ENCODE measurements at regions not wholly inside any gene's neighbourhood (a gene's known extent, or its start where the extent isn't known, plus 50 kb on each side); places are given as distances from the start of the nearest gene placed in this dataset.
A peak's percentile ranks its signal among the peaks of the same experiment; 100 is the strongest.

DNA sequence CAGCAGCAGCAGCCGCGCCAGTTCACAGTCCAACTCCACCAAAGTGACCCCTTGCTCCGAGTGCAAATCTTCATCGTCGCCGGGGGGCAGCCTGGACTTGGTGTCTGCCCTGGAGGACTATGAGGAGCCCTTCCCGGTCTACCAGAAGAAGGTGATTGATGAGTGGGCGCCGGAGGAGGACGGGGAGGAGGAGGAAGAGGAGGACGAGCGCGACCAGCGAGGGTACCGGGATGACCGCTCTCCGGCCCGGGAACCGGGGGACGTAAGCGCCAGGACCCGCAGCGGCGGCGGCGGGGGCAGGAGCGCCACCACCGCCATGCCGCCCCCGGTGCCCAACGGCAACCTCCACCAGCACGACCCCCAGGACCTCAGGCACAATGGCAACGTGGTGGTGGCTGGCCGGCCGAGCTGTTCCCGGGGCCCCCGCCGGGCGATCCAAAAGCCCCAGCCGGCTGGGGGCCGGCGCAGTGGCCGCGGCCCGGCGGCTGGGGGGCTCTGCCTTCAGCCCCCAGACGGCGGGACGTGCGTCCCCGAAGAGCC is 224.1 kb upstream of the IL12A start:
- Mint-ChIP-seq H3K27me3 (peaks cover 40 to 47% of the 10 kb centered on the region in 2 donors), H3K9me3 (no peaks in the 10 kb centered on the region), H3K36me3 (no peaks in the 10 kb centered on the region), H3K4me3 (peak overlapping the region in 5 of 8 donors; percentile 38 to 72 (median 55)), H3K4me1 (peaks cover 7 to 22% (median 15%) of the 10 kb centered on the region in 4 donors), H3K27ac (no peak overlapping the region)
- Histone ChIP-seq H3K4me3 (ENCODE audit: low read length in 2 of 2) (no peak overlapping the region), H3K4me1 (ENCODE audit: insufficient read depth, low read length) (no peaks in the 10 kb centered on the region), H3K27me3 (ENCODE audit: insufficient read depth, low read length) (peaks cover 13% of the 10 kb centered on the region), H3K9me3 (ENCODE audit: control insufficient read depth in 1 of 2, low read length in 2 of 2) (no peaks in the 10 kb centered on the region), H3K27ac (ENCODE audit: low read depth, low read length) (no peak overlapping the region), H3K36me3 (ENCODE audit: insufficient read depth, low read length) (no peaks in the 10 kb centered on the region)
- POLR2A ChIA-PET (ENCODE audit: partially characterized antibody): no interaction called here
- CTCF ChIA-PET (ENCODE audit: partially characterized antibody): no interaction called here
- intact Hi-C loops (cut with micrococcal nuclease): no loop called here
- DNase-seq: no peak

DNA sequence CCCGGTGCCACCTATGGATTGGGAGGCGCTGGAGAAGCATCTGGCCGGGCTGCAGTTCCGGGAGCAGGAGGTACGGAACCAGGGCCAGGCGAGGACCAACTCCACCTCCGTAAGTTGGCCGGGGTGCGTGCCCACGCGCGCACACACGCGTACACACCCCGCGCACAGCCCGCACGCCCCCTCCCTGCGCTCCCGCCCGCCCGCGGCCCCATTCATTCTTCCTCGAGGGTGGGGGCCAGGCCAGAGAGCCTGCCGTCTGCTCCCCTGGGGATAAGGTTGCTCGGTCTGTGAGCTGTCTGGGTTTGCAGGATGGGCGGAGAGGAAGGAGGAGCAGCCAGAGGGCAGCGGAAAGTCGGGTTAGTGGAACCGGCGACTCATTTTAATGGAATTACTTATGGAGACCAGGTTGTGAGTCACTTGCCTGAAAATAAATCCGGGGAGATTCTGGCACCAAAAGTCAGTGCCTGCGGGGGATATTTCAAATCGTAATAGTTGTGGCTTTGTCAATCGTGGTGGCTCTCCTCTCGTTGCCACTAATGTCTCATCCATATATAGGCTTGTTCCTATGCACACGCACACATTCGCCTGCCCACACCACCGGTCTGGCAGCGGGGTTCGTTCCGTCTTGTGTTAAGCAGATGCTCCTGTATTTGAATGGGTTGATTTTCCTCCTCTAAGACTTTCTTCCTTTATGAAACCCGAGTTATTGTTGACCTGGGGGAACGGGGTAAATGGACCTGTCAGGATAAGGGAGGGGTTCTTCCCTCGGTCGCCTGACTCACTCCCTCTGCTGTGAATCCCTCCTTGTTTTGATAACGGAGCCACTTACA is 223.4 kb upstream of the IL12A start:
- Mint-ChIP-seq H3K4me1 (peaks cover 7 to 22% (median 15%) of the 10 kb centered on the region in 4 donors), H3K27ac (no peak overlapping the region), H3K36me3 (no peaks in the 10 kb centered on the region), H3K4me3 (peak overlapping the region; percentile 36 to 78 (median 64)), H3K9me3 (no peaks in the 10 kb centered on the region), H3K27me3 (peaks cover 42 to 47% of the 10 kb centered on the region in 2 donors)
- H3K4me3 ChIP-seq (ENCODE audit: low read length in 2 of 2): no peak overlapping the region
- ChIA-PET POLR2A (ENCODE audit: partially characterized antibody) (no interaction called here), CTCF (ENCODE audit: partially characterized antibody) (no interaction called here)
- DNase-seq: no peak
- intact Hi-C loops (cut with micrococcal nuclease): no loop called here
- H3K4me1 ChIP-seq (ENCODE audit: insufficient read depth, low read length): no peaks in the 10 kb centered on the region
- H3K9me3 ChIP-seq (ENCODE audit: control insufficient read depth in 1 of 2, low read length in 2 of 2): no peaks in the 10 kb centered on the region
- H3K36me3 ChIP-seq (ENCODE audit: insufficient read depth, low read length): no peaks in the 10 kb centered on the region
- peaks cover 13% of the 10 kb centered on the region for H3K27me3 ChIP-seq (ENCODE audit: insufficient read depth, low read length)
- H3K27ac ChIP-seq (ENCODE audit: low read depth, low read length): no peak overlapping the region

DNA sequence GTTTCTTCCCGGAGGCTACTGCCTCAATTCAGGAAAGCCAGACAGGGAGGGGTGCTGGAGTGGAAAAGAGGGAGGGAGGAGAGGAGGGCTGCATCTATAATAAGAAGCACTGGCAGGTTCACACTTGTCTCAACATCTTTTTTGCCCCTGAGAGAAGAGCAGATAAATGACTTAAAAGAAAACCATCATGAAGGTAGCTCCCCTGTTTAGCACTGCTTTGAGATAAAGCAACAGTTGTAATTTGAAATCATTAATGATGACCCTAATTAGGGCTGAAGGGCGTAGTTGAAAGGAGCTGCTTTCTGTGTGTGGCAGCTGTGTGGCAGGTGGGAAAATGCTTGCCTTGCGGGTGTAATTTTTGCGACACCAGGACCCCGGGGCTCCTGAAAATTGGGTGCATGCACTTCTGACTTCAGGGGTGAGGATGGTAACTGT is 222.8 kb upstream of the IL12A start:
- no peaks in the 10 kb centered on the region for H3K4me1 ChIP-seq (ENCODE audit: insufficient read depth, low read length)
- Mint-ChIP-seq H3K4me3 (peak overlapping the region in 2 of 8 donors; percentile 76 to 78), H3K9me3 (no peaks in the 10 kb centered on the region), H3K36me3 (no peaks in the 10 kb centered on the region), H3K27me3 (peaks cover 39 to 45% of the 10 kb centered on the region in 2 donors), H3K4me1 (peaks cover 7 to 22% (median 15%) of the 10 kb centered on the region in 4 donors), H3K27ac (no peak overlapping the region)
- CTCF ChIA-PET (ENCODE audit: partially characterized antibody): no interaction called here
- DNase-seq: no peak
- no peaks in the 10 kb centered on the region for H3K36me3 ChIP-seq (ENCODE audit: insufficient read depth, low read length)
- no peaks in the 10 kb centered on the region for H3K9me3 ChIP-seq (ENCODE audit: control insufficient read depth in 1 of 2, low read length in 2 of 2)
- H3K27me3 ChIP-seq (ENCODE audit: insufficient read depth, low read length): peaks cover 13% of the 10 kb centered on the region
- intact Hi-C loops (cut with micrococcal nuclease): no loop called here
- H3K4me3 ChIP-seq (ENCODE audit: low read length in 2 of 2): no peak overlapping the region
- POLR2A ChIA-PET (ENCODE audit: partially characterized antibody): no interaction called here
- H3K27ac ChIP-seq (ENCODE audit: low read depth, low read length): no peak overlapping the region

DNA sequence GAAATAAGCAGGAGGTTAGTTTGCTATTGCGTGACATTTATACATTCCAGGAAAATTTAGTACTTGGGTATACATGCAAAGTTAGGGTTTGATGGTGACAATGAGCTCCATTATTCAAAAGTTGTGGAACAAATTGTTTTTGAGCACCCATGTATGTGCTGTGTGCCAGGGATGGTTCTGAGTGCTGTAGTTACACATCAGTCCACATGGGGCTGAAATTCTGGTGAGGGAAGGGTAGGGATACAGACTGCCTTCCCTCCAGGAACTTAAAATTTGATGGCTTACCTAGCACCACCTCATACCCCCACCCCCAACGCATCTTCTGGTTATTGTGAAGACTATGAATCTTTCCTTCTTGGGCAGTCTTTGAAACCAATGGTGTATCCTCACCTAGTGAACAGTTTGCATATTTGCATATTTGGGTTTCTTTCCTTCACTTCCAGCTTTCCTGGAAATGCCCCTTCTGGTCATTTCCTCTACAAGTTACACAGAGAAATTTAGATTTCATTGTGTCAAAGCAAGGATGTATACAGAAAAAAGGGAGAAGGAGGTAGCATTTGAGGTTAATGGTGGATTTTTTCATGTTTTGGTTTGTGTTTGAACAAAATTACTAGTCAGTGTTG is 222.0 kb upstream of the IL12A start:
- no peak overlapping the region for H3K27ac Mint-ChIP-seq
- POLR2A ChIA-PET (ENCODE audit: partially characterized antibody): no interaction called here
- H3K9me3 Mint-ChIP-seq: no peaks in the 10 kb centered on the region
- no peaks in the 10 kb centered on the region for H3K36me3 ChIP-seq (ENCODE audit: insufficient read depth, low read length)
- H3K9me3 ChIP-seq (ENCODE audit: control insufficient read depth in 1 of 2, low read length in 2 of 2): no peaks in the 10 kb centered on the region
- no peak overlapping the region for H3K4me3 Mint-ChIP-seq
- no peak for DNase-seq
- H3K27me3 ChIP-seq (ENCODE audit: insufficient read depth, low read length): peaks cover 13% of the 10 kb centered on the region
- H3K27ac ChIP-seq (ENCODE audit: low read depth, low read length): no peak overlapping the region
- H3K4me1 ChIP-seq (ENCODE audit: insufficient read depth, low read length): no peaks in the 10 kb centered on the region
- CTCF ChIA-PET (ENCODE audit: partially characterized antibody): no interaction called here
- H3K27me3 Mint-ChIP-seq: peaks cover 34 to 40% of the 10 kb centered on the region in 2 donors
- intact Hi-C loops (cut with micrococcal nuclease): no loop called here
- no peaks in the 10 kb centered on the region for H3K36me3 Mint-ChIP-seq
- no peak overlapping the region for H3K4me3 ChIP-seq (ENCODE audit: low read length in 2 of 2)
- H3K4me1 Mint-ChIP-seq: peaks cover 7 to 22% (median 15%) of the 10 kb centered on the region in 4 donors

DNA sequence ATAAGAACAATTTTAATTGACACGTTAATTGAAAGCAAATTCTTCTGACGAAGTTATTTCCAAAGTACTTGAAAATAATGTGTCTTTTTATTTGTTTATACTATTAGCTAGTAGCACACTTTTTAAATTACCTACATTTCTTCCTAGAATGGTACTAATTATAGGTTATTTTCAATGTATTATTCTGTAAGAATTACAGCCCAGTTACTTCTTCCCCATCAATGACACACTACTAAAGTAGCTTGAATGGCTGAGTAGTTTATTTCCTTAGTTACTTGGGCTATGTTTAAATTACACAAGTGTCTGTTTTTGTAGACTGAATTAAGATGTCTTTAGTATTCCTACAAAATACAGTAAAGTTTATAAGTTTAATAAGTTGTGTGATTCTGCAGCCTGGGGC is 217.6 kb upstream of the IL12A start:
- H3K36me3 ChIP-seq (ENCODE audit: insufficient read depth, low read length): no peaks in the 10 kb centered on the region
- no peak for DNase-seq
- peaks cover 0 to 2% (median 0%) of the 10 kb centered on the region in 8 donors for H3K9me3 Mint-ChIP-seq
- POLR2A ChIA-PET (ENCODE audit: partially characterized antibody): no interaction called here
- CTCF ChIA-PET (ENCODE audit: partially characterized antibody): no interaction called here
- no peak overlapping the region for H3K27ac Mint-ChIP-seq
- H3K27ac ChIP-seq (ENCODE audit: low read depth, low read length): no peak overlapping the region
- H3K27me3 ChIP-seq (ENCODE audit: insufficient read depth, low read length): peaks cover 6% of the 10 kb centered on the region
- no peaks in the 10 kb centered on the region for H3K4me1 ChIP-seq (ENCODE audit: insufficient read depth, low read length)
- peaks cover 0 to 4% (median under 1%) of the 10 kb centered on the region in 4 donors for H3K4me1 Mint-ChIP-seq
- H3K4me3 ChIP-seq (ENCODE audit: low read length in 2 of 2): no peak overlapping the region
- H3K27me3 Mint-ChIP-seq: peaks cover 13 to 20% of the 10 kb centered on the region in 2 donors
- H3K36me3 Mint-ChIP-seq: no peaks in the 10 kb centered on the region
- no peak overlapping the region for H3K4me3 Mint-ChIP-seq
- intact Hi-C loops (cut with micrococcal nuclease): no loop called here
- H3K9me3 ChIP-seq (ENCODE audit: control insufficient read depth in 1 of 2, low read length in 2 of 2): no peaks in the 10 kb centered on the region

DNA sequence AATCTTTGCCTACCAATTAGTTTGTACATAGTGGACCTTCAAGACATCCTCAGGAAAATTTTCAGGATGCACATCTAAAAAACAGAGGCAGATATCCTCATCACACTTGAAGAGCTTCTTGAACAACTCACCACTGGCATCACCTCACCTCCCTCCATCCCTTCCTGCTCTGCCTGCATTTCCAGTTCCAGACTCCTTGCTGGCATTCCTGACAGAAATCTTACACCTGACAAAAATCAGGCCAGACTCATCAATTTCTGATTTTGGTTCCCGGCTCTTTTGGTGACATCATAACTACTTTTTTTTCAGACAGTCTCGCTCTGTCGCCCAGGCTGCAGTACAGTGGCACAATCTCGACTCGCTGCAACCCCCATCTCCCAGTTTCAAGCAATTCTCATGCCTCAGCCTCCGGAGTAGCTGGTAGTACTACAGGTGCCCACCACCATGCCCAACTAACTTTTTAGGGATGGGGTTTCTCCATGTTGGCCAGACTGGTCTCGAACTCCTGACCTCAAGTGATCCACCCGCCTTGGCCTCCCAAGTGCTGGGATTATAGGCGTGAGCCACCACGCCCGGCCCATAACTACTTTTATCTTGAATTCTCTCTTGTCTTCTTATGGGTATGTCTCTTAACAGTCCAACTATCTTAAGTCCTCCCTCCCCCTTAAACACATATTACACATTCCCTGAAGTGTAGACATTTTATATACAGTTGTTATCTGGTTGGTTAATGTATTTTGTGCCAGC is 216.6 kb upstream of the IL12A start:
- no peak overlapping the region for H3K4me3 Mint-ChIP-seq
- no peak for DNase-seq
- Histone ChIP-seq H3K4me1 (ENCODE audit: insufficient read depth, low read length) (no peaks in the 10 kb centered on the region), H3K4me3 (ENCODE audit: low read length in 2 of 2) (no peak overlapping the region), H3K36me3 (ENCODE audit: insufficient read depth, low read length) (no peaks in the 10 kb centered on the region), H3K27ac (ENCODE audit: low read depth, low read length) (no peak overlapping the region), H3K9me3 (ENCODE audit: control insufficient read depth in 1 of 2, low read length in 2 of 2) (no peaks in the 10 kb centered on the region), H3K27me3 (ENCODE audit: insufficient read depth, low read length) (peaks cover 2% of the 10 kb centered on the region)
- intact Hi-C loops (cut with micrococcal nuclease): no loop called here
- no peak overlapping the region for H3K27ac Mint-ChIP-seq
- H3K36me3 Mint-ChIP-seq: no peaks in the 10 kb centered on the region
- POLR2A ChIA-PET (ENCODE audit: partially characterized antibody): no interaction called here
- peaks cover 9 to 12% of the 10 kb centered on the region in 2 donors for H3K27me3 Mint-ChIP-seq
- no peaks in the 10 kb centered on the region for H3K4me1 Mint-ChIP-seq
- CTCF ChIA-PET (ENCODE audit: partially characterized antibody): no interaction called here
- peaks cover 0 to 3% (median 0%) of the 10 kb centered on the region in 8 donors for H3K9me3 Mint-ChIP-seq

DNA sequence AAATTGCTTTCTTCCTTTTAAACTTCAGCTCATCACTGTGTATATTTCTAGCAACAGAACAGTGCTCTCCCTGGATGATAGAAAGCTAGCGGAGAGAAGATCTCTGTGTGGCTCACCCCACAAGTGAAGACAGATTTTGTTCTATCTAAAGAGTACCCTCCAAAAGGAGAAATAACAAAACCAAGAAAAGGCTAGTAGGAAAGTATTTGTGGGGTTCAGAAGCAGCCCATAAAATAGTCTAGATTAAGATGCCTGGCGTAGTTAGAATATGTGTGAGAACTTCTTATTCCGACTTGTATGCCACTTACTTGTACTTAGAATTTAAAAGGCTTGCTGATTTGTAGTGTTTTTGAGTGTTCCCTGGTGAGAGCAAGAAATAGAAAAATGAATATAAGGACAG is 214.9 kb upstream of the IL12A start:
- Mint-ChIP-seq H3K36me3 (no peaks in the 10 kb centered on the region), H3K9me3 (peaks cover 0 to 3% (median 0%) of the 10 kb centered on the region in 8 donors), H3K4me1 (no peaks in the 10 kb centered on the region), H3K27ac (no peak overlapping the region), H3K4me3 (no peak overlapping the region), H3K27me3 (peaks cover 2% of the 10 kb centered on the region in 2 donors)
- Histone ChIP-seq H3K4me1 (ENCODE audit: insufficient read depth, low read length) (no peaks in the 10 kb centered on the region), H3K36me3 (ENCODE audit: insufficient read depth, low read length) (no peaks in the 10 kb centered on the region), H3K4me3 (ENCODE audit: low read length in 2 of 2) (no peak overlapping the region), H3K9me3 (ENCODE audit: control insufficient read depth in 1 of 2, low read length in 2 of 2) (no peaks in the 10 kb centered on the region), H3K27ac (ENCODE audit: low read depth, low read length) (no peak overlapping the region), H3K27me3 (ENCODE audit: insufficient read depth, low read length) (no peaks in the 10 kb centered on the region)
- intact Hi-C loops (cut with micrococcal nuclease): no loop called here
- no peak for DNase-seq
- CTCF ChIA-PET (ENCODE audit: partially characterized antibody): no interaction called here
- POLR2A ChIA-PET (ENCODE audit: partially characterized antibody): no interaction called here

All from CD4-positive, alpha-beta memory T cell (primary cell).